GOT3 (cell line): ENCODE measurements at regions not wholly inside any gene's neighbourhood (a gene's known extent, or its start where the extent isn't known, plus 50 kb on each side); places are given as distances from the start of the nearest gene placed in this dataset.

Experiments used
- DNase-seq: peaks from one replicate; lab custom pipeline; 2025; ENCODE audit warnings: mixed read lengths; lab: John Stamatoyannopoulos, UW

GRCh38 chr13:40456397-40456953 is 210.0 kb downstream of the FOXO1 start:
- no peak for DNase-seq

DNA sequence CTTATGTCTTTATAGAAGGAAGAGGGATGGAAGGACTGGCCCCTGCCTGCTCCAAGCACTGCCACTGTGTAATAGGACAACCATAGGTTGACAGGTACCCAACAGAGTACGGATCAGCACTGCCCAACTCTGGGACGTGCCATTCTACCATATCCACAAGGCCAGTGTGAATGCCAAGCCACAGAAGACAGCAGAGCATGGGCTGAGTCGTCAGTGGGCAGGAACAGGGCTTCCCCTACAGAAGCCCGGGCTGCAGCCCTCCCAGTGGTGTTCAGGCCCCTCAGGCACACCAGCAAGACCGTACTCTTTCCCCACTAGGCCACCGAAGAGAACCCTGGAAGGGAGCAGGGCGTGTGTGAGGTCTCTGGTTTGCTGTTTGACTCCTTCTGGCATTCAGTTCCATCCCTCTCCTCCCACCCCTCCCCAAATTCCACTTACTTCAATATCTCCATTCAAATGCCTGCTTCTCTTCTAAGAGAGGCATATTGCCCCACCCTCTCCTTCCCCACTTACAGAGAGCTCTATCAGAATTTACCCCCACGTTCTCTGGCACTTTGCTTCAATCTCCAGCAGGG is 209.4 kb downstream of the FOXO1 start:
- no peak for DNase-seq

DNA sequence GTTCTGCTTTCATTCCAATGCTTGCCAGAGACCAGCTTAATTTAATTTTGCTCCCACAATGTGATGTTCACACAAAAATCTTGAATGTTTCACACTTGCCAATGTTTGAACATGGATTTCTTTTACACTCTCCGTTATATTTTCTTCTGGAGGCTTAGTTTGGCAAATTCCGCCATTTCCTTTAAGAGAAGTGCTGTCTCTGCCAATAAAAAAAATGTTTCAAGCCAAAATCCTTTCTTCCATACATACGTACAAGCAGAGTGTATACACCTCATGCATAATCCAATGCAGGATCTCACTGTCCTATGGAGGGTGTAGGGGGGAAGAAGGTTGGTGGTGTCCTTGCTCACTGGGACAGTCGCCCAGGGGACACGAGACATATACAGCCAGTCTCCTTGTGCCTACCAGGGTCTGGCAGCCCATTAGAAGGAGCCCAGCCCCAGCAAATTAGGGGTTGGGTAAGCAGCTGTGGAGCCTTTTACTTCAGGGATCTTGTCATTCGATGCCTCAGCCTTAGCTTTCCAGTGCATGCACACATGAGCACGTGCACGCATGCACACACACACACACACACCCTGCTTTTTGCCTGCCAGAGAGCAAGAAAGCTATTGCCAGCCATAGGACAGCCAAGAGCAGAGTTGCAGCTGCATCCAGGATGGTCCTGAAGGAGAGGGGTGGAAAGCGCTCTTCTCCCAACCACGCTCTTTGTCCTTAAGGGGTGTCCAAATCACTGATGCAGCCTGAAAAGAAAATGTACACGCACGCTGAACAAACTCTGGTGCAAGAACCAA is 208.3 kb downstream of the FOXO1 start:
- DNase-seq, result no peak

DNA sequence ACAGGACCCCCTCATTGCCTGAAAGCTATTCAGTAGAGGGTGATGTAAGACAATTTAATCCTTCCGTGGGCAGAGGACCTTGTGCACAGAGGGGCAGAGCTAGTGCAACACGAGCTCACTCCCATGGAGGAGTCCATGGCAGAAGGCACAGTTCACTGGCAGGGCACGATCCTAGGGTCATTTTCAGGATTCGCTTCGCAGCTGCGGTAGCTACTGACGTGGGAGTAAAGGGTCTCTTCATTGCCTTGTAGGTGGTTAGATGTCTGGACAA is 207.8 kb downstream of the FOXO1 start:
- no peak for DNase-seq

GRCh38 chr13:40460116-40460515 is 206.3 kb downstream of the FOXO1 start:
- no peak for DNase-seq

GRCh38 chr13:40464337-40465014 is 202.0 kb downstream of the FOXO1 start:
- no peak for DNase-seq

DNA sequence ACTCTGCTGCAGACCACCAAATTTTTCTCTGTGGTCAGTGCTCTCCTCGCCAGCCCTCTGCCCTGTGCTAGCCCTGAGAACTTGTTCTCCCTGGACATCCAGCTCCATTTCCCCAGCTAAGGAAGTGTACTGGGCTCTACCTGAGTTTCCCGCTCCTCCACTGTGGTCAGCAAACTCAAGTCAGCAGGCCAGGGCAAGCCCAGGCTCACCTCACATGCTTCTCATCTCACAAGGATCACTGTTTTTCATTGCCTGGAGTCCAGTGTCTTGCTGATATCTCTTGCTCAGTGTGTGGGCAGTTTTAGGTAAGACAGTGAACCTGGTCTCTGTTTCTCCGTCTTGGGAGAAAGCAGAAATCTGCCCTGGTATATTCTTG is 201.4 kb downstream of the FOXO1 start:
- no peak for DNase-seq

GRCh38 chr13:40466272-40466671 is 200.2 kb downstream of the FOXO1 start:
- DNase-seq, result no peak

DNA sequence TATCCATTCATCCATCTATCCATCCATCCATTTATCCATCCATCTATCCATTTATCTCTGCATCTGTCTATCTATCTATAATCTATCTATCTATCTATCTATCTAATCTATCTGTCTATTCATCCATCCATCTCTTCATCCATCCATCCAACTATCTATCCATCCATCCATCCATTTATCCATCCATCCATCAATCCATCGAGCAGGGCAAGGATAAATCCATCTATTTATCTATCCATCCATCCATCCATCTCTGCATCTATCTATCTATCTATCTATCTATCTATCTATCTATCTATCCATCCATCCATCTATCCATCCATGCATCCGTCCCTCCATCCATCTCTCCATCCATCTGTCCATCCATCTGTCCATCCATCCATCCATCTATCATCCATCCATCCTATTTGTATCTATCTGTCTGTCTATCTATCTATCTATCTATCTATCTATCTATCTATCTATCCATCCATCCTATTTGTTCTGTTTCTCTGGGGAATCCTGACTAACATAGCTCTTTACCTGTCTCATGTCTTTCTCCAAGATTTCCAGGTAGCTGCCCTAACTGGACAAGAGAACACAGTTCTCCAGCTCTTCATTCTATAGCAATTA is 198.1 kb downstream of the FOXO1 start:
- DNase-seq, result no peak

- no peak for DNase-seq
Measured at GRCh38 chr13:40469581-40470310, 196.7 kb downstream of the FOXO1 start.

GRCh38 chr13:40470660-40471059 is 195.8 kb downstream of the FOXO1 start:
- no peak for DNase-seq

DNA sequence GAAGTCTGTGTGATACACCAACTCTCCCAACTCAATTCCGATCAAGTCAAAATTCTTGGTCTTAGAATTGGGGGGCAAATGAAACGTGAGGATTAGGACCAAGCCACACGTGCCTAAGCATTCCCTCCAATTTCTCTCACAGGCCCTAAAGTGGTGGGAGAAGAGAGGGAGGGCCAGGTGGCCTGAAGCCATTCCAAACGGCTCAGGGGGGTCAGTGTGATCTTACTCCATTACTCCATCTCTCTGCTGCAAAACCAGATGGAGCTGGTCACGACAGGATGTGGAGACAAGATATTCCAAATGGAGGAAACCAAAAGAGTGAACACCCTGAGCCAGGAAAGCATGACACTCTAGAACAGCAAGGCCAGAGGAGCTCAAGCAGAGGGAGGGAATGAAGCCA is 195.4 kb downstream of the FOXO1 start:
- no peak for DNase-seq

DNA sequence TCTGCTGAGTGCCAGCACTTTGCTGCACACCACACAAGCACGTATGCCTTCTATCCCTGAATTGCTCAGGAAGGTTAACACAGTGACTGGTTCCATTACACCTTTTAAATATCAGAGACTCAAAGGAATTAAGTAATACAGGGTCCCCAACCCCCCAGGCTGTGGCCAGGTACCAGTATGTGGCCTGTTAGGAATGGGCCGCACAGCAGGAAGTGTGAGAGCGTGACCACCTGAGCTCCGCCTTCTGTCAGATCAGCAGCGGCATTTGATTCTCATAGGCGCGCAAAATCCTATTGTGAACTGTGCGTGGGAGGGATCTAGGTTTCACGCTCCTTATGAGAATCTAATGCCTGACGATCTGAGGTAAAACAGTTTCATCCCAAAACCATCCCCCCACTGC is 194.5 kb downstream of the FOXO1 start:
- no peak for DNase-seq

- no peak for DNase-seq
Measured at GRCh38 chr13:40472427-40473220, 193.8 kb downstream of the FOXO1 start.

DNA sequence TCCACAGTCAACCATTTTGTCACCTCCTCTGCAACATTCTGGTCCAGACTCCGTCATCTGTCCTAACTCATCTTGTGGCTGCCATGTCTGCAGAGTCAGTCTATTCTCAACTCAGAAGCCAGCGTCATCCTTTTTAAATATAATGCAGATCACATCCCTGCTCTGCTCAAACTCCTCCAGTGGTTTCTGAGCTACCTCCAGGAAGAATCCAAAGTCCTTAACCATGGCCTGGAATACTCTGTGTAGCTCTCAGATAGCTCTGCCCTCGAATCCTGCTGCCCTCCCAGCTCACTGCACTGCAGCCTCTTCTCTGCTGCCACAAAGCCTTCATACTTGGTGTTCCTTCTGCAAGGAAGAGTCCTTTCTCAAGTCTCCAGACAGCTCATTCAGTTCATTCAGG is 190.8 kb downstream of the FOXO1 start:
- no peak for DNase-seq

DNA sequence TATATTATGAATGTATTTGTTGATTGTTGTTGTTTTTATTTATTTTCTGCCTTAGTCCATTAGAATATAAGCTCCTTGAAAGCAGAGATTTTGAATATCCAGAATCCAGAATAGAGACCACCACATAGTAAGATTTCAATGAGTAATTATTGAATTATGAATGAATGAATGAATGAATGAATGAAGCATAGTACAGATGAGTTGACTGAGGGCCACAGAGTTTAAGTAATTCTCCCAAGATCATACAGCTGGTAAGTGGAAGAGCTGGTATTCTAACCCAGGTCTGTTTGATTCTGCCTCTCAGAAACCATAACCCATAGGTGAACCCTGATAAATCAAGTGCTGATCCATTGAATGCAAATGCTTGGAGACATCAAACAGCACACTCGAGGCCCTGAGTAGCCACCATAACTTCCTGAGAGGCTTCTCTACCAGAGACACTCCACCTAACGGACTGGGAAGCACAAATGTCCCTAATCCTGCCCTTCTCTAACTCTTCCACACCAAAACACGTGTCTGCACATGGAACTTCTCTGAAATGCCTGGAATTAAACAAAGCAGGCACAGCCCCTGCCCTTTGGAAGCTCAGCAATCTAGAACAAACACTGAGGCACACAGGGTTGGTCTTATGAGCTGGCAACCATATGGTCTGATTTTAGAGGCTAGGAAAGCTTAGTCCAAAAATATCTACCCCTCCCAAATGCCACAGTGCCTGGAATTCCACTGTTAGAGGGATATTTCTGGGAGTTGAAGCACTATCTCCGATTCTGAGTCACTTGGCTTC is 190.1 kb downstream of the FOXO1 start:
- no peak for DNase-seq

- no peak for DNase-seq
Measured at GRCh38 chr13:40477623-40478608, 188.5 kb downstream of the FOXO1 start.

DNA sequence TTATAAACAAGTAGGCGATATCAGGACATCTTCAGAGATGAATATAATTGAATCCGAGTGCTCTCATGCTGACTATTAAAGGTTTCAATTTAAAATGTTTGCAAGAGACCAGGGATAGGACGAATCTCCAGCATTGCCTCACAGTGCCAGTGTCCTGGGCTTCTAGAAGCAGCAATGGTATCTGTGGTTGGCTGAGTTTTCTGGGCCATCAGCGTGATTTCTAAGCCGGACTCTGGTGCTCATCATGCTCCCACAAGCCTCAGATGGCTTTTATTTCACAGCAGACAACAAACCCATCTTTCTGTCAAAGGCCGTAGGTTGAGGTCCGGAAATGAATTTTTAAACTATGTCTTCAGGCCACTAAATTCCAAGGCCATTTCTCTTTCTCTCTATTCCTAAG is 187.7 kb downstream of the FOXO1 start:
- DNase-seq, result no peak

DNA sequence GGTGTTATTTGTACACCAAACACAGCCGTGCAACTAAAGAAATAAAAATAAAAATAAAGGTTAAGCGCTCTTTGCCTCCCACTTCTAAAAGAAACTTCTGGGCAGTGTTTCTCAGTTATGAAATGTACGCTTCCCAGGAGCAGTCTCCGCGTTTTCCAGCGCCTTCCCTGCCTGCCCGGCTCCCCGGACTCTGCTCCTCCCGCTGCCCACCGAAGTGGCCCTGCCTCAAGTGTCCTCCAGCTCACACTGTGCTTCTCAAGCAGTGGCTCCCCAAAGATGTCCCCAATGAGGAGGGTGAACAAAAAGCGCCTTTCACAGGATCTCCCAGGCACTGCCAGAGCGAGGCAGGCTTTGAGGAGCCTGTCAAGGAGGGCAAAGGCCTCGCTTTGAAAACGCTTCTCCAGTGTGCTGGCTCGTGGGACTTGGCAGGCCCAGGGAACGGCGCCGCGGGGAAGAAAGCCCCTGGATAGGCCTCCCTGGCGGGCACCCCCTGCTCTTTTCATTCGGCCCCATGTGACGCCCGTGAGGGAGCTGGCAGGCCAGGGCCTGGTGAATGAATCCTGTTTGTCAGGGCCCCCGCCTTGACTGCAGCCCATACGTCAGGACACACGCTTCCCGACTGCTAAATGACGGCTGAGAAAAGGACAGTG is 187.1 kb downstream of the FOXO1 start:
- no peak for DNase-seq
